ENCODE measurements at regions not wholly inside any gene's neighbourhood (a gene's known extent, or its start where the extent isn't known, plus 50 kb on each side); places are given as distances from the start of the nearest gene placed in this dataset.
A peak's percentile ranks its signal among the peaks of the same experiment; 100 is the strongest.

DNA sequence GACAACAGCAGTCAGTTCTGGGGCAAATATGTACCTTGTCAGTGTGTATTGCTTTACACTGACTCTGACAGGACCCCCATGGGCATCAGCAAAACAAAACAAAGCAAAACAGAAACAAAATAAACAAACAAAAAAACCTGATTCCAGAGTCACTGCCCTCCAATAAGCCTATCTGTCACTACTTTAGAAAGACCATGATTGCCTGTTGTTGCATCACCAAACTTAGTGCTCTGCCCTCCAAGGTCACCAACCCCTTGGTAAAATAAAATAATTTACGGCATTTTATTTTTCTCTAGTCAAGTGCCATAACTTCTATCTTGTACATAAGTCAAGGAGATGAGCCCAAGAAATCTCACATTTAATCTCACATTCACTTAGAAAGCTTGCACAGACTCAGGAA lies 120.9 kb upstream of the ADAMTS3 start:
- ATAC-seq (peak; percentile 84), FAIRE-seq (no peak), DNase-seq (ENCODE audit: extremely low read depth in 1 of 4, low spot score in 3 of 4) (no peak)
- Histone ChIP-seq H3K9me1 (ENCODE audit: control insufficient read depth, insufficient read depth, low read length) (no peaks in the 10 kb centered on the region), H2AFZ (ENCODE audit: low read depth, low read length) (no peak overlapping the region), H4K20me1 (replicated peaks; ENCODE audit: control insufficient read depth, insufficient read depth, low read length) (no peaks in the 10 kb centered on the region), H3K36me3 (ENCODE audit: control insufficient read depth, insufficient read depth, low read length) (no peaks in the 10 kb centered on the region), H3K4me2 (ENCODE audit: insufficient read depth, low read length) (no peak overlapping the region), H3K27ac (ENCODE audit: extremely low read depth, low read depth, low read length) (no peak overlapping the region), H3K9me3 (replicated peaks; ENCODE audit: control insufficient read depth, insufficient read depth, low read depth, low read length) (no peaks in the 10 kb centered on the region; the same call in 1 of the 2 replicates), H3K4me3 (no peak overlapping the region), H3K4me1 (replicated peaks in 1 of 2; ENCODE audit: control insufficient read depth in 2 of 2, insufficient read depth in 2 of 2, low read length in 2 of 2) (no peaks in the 10 kb centered on the region), H3K79me2 (ENCODE audit: control insufficient read depth, insufficient read depth, low read length) (no peaks in the 10 kb centered on the region), H3K27me3 (ENCODE audit: control insufficient read depth in 2 of 2, insufficient read depth in 2 of 2, low read length in 2 of 2) (no peaks in the 10 kb centered on the region), H3K9ac (ENCODE audit: insufficient read depth in 1 of 2, low read depth in 2 of 2, low read length in 2 of 2) (no peak overlapping the region)
- in situ Hi-C loops (cut with MboI) (no loop called here), intact Hi-C loops (cut with micrococcal nuclease) (no loop called here)
- CTCF ChIA-PET (ENCODE audit: low intra/inter-chr PET ratio), result no interaction called here
- BruUV-seq (replicated peaks), result no TSS peak
- 18% methylated on average over 1 of the region's 1 CpG for WGBS (ENCODE audit: insufficient coverage, low coverage, missing lambda C conversion rate)
- POLR2A ChIA-PET, result no interaction called here
- peak; percentile 9; the same call in 1 of the 2 replicates for TF ChIP-seq ARID1B (IDR thresholded peaks at IDR 0.05)
- TF ChIP-seq CBX3 (IDR thresholded peaks at IDR 0.05; ENCODE audit: borderline replicate concordance in 1 of 2, low read length in 2 of 2), result no peak
- 0 out of 2 replicates have a peak, but pooled peaks have one; percentile 16 for TF ChIP-seq JUN (IDR thresholded peaks at IDR 0.05; ENCODE audit: borderline replicate concordance, low read depth, low read length)
- no peak for TF ChIP-seq JUN (CRISPR knock-in tag; IDR thresholded peaks at IDR 0.05; ENCODE audit: borderline replicate concordance)
- peak; percentile 61 for TF ChIP-seq ATF7 (IDR thresholded peaks at IDR 0.05)
- no peak for TF ChIP-seq ZNF354B (CRISPR knock-in tag; IDR thresholded peaks at IDR 0.05)
- TF ChIP-seq SMARCA5 (IDR thresholded peaks at IDR 0.05), result no peak
- peak; percentile 50; the same call in 1 of the 2 replicates for TF ChIP-seq SMARCA4 (IDR thresholded peaks at IDR 0.05)
- TF ChIP-seq CEBPB (tag; IDR thresholded peaks at IDR 0.05), result 0 out of 2 replicates have a peak, but pooled peaks have one; percentile 27
- 0 out of 2 replicates have a peak, but pooled peaks have one; percentile 16 for TF ChIP-seq SMARCE1 (IDR thresholded peaks at IDR 0.05)
- TF ChIP-seq SAFB2 (IDR thresholded peaks at IDR 0.05; ENCODE audit: borderline replicate concordance, low read depth, low read length, severe bottlenecking), result no peak
- peak; percentile 38 for TF ChIP-seq BRD9 (IDR thresholded peaks at IDR 0.05; ENCODE audit: low read depth, partially characterized antibody)
- peak; percentile 94 for TF ChIP-seq ATF3 (IDR thresholded peaks at IDR 0.05)
- TF ChIP-seq ATF3 (CRISPR knock-in tag; conservative IDR thresholded peaks at IDR 0.05), result no peak
- TF ChIP-seq CEBPG (CRISPR knock-in tag; IDR thresholded peaks at IDR 0.05), result peak; percentile 90
- peak; percentile 88 to 97 for TF ChIP-seq CEBPG (tag; conservative IDR thresholded peaks at IDR 0.05 in 1 of 2, IDR thresholded peaks at IDR 0.05 in 1 of 2)
- no peak for TF ChIP-seq ZNF561 (CRISPR knock-in tag; conservative IDR thresholded peaks at IDR 0.05)
- TF ChIP-seq ZKSCAN3 (CRISPR knock-in tag; IDR thresholded peaks at IDR 0.05), result no peak
- peak; percentile 34; the same call in 1 of the 2 replicates for TF ChIP-seq EP300 (IDR thresholded peaks at IDR 0.05; ENCODE audit: low read length)
- TF ChIP-seq MEIS2 (IDR thresholded peaks at IDR 0.05; ENCODE audit: partially characterized antibody), result peak; percentile 53
- peak; percentile 82 to 88; a peak in 3 of 4 replicates for TF ChIP-seq TRIM24 (IDR thresholded peaks at IDR 0.05)
- TF ChIP-seq PHB (CRISPR knock-in tag; IDR thresholded peaks at IDR 0.05), result no peak
- peak; percentile 74 for TF ChIP-seq ESRRA (IDR thresholded peaks at IDR 0.05; ENCODE audit: borderline replicate concordance, low read depth)
- TF ChIP-seq, protein P1, sequence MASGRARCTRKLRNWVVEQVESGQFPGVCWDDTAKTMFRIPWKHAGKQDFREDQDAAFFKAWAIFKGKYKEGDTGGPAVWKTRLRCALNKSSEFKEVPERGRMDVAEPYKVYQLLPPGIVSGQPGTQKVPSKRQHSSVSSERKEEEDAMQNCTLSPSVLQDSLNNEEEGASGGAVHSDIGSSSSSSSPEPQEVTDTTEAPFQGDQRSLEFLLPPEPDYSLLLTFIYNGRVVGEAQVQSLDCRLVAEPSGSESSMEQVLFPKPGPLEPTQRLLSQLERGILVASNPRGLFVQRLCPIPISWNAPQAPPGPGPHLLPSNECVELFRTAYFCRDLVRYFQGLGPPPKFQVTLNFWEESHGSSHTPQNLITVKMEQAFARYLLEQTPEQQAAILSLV (tag; IDR thresholded peaks at IDR 0.05), result 0 out of 2 replicates have a peak, but pooled peaks have one; percentile 32
- TF ChIP-seq, protein P2, sequence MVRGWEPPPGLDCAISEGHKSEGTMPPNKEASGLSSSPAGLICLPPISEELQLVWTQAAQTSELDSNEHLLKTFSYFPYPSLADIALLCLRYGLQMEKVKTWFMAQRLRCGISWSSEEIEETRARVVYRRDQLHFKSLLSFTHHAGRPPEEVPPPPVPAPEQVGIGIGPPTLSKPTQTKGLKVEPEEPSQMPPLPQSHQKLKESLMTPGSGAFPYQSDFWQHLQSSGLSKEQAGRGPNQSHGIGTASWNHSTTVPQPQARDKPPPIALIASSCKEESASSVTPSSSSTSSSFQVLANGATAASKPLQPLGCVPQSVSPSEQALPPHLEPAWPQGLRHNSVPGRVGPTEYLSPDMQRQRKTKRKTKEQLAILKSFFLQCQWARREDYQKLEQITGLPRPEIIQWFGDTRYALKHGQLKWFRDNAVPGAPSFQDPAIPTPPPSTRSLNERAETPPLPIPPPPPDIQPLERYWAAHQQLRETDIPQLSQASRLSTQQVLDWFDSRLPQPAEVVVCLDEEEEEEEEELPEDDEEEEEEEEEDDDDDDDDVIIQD (CRISPR knock-in tag; IDR thresholded peaks at IDR 0.05), result no peak
